GM12878 (cell line): ENCODE measurements at regions not wholly inside any gene's neighbourhood (a gene's known extent, or its start where the extent isn't known, plus 50 kb on each side); places are given as distances from the start of the nearest gene placed in this dataset.

Experiments
- ATAC-seq: fragments of 200-7000 bp; cut with Tn5 transposase; 3 replicates; pipeline ENCODE4 v1.9.1; 2020; ENCODE audit warnings: mild to moderate bottlenecking, moderate library complexity
- BruUV-seq: library from RNA; stranded (reverse); fragments of 400-500 nt; replicated peaks from 2 replicates; lab custom pipeline; 2021; lab: Mats Ljungman, UMichigan
- CTCF ChIA-PET: fragments of 300-600 bp; sonication (Branson Sonifier 250); formaldehyde crosslinking; extraction: SDS; loops from one replicate; lab custom pipeline; 2021; ENCODE audit warnings: inconsistent platforms; lab: Yijun Ruan, JAX
- POLR2A ChIA-PET: fragments of 350-600 bp; formaldehyde crosslinking; extraction: SDS; loops from one replicate; lab custom pipeline; 2021; ENCODE audit warnings: inconsistent platforms; lab: Charles Lee
- RAD21 ChIA-PET: fragments of 300-600 bp; sonication (Branson Sonifier 250); formaldehyde crosslinking; loops from one replicate; lab custom pipeline; 2023; ENCODE audit warnings: antibody characterized with exemption; ENCODE audit not compliant: unreplicated experiment; lab: Charles Lee
- SMC1A ChIA-PET: fragments of 300-600 bp; sonication (Branson Sonifier 250); formaldehyde crosslinking; loops from one replicate; lab custom pipeline; 2023; ENCODE audit not compliant: unreplicated experiment, uncharacterized antibody; lab: Charles Lee
- DNase-seq: peaks from one replicate; pipeline ENCODE4 v3.0.0-alpha.2; 2011; ENCODE audit warnings: low read depth, low spot score
- FAIRE-seq: peaks from 3 replicates; lab custom pipeline; 2011; peaks lifted over from hg19 to GRCh38; lab: Jason Lieb, UNC
- H2AFZ ChIP-seq: 2 replicates; pipeline ENCODE4 v1.6.0; 2011; ENCODE audit warnings: low read depth, low read length, control low read depth; ENCODE audit not compliant: control insufficient read depth
- H3K27ac ChIP-seq: 2 replicates; pipeline ENCODE4 v1.5.1; 2011; ENCODE audit warnings: control low read depth; ENCODE audit not compliant: control insufficient read depth, insufficient read depth
- H3K27me3 ChIP-seq, 2 experiments: replicated peaks in 1 of 2; 2 replicates each; pipeline versions ENCODE4 v1.6.0 to v1.6.1; 2011; ENCODE audit warnings: low read length in 1 of 2; ENCODE audit not compliant: control insufficient read depth in 2 of 2, insufficient read depth in 2 of 2
- H3K36me3 ChIP-seq, 2 experiments: 2 replicates each; pipeline ENCODE4 v1.5.1; 2011; ENCODE audit warnings: low read length in 1 of 2; ENCODE audit not compliant: control insufficient read depth in 2 of 2, insufficient read depth in 2 of 2
- H3K4me1 ChIP-seq: 2 replicates; pipeline ENCODE4 v1.6.1; 2011; ENCODE audit warnings: mild to moderate bottlenecking, low read length, moderate library complexity, mixed read lengths; ENCODE audit not compliant: control insufficient read depth, insufficient read depth
- H3K4me2 ChIP-seq: 2 replicates; pipeline ENCODE4 v1.6.0; 2011; ENCODE audit warnings: control low read depth; ENCODE audit not compliant: control insufficient read depth, insufficient read depth
- H3K4me3 ChIP-seq: fragments of 200-600 bp; sonication (generic); 2 replicates; pipeline ENCODE4 v1.5.1; 2016
- H3K79me2 ChIP-seq: 2 replicates; pipeline ENCODE4 v1.6.0; 2011; ENCODE audit warnings: low read length; ENCODE audit not compliant: control insufficient read depth, insufficient read depth
- H3K9ac ChIP-seq: 2 replicates; pipeline ENCODE4 v1.8.0; 2011; ENCODE audit warnings: low read length, control low read depth, mixed read lengths; ENCODE audit not compliant: control insufficient read depth, insufficient read depth
- H3K9me3 ChIP-seq: replicated peaks from 3 replicates; pipeline ENCODE4 v1.5.1; 2011; ENCODE audit warnings: mild to moderate bottlenecking, low read length; ENCODE audit not compliant: control insufficient read depth, insufficient read depth
- H4K20me1 ChIP-seq: 2 replicates; pipeline ENCODE4 v1.6.0; 2011; ENCODE audit not compliant: control insufficient read depth, insufficient read depth
- ATF7 ChIP-seq: fragments of 450-650 bp; IDR thresholded peaks from 2 replicates; pipeline ENCODE4 v1.6.1; 2016; ENCODE audit warnings: low read depth, mild to moderate bottlenecking
- BRCA1 ChIP-seq: IDR thresholded peaks from 2 replicates; pipeline ENCODE4 v1.6.1; 2011; ENCODE audit warnings: low read depth, low read length, improper control_type of control experiment
- CBX5 ChIP-seq: sonication (generic); IDR thresholded peaks from 2 replicates; pipeline ENCODE4 v1.6.1; 2016; ENCODE audit warnings: low read depth, moderate library complexity, mild to moderate bottlenecking, inconsistent platforms
- CHD2 ChIP-seq: IDR thresholded peaks from 2 replicates; pipeline ENCODE4 v1.6.1; 2011; ENCODE audit warnings: low read depth, low read length, improper control_type of control experiment, borderline replicate concordance
- GATAD2B ChIP-seq: fragments of 450-650 bp; conservative IDR thresholded peaks from 2 replicates; pipeline ENCODE4 v1.6.1; 2017; ENCODE audit warnings: low read depth, mild to moderate bottlenecking, moderate library complexity
- KDM1A ChIP-seq: fragments of 200-600 bp; sonication (generic); IDR thresholded peaks from 2 replicates; pipeline ENCODE4 v1.6.1; 2016; ENCODE audit warnings: borderline replicate concordance
- MEF2B ChIP-seq: fragments of 450-650 bp; IDR thresholded peaks from 2 replicates; pipeline ENCODE4 v1.6.1; 2018; ENCODE audit warnings: mild to moderate bottlenecking, moderate library complexity; ENCODE audit not compliant: partially characterized antibody, poor library complexity, severe bottlenecking
- MXI1 ChIP-seq: fragments of 150-350 bp; IDR thresholded peaks from 2 replicates; pipeline ENCODE4 v1.6.1; 2011; ENCODE audit warnings: low read depth, mild to moderate bottlenecking, inconsistent platforms, low read length, improper control_type of control experiment
- MYB ChIP-seq: fragments of 150-350 bp; IDR thresholded peaks from 2 replicates; pipeline ENCODE4 v1.6.1; 2014; ENCODE audit warnings: mild to moderate bottlenecking, low read depth, low read length, borderline replicate concordance
- NRF1 ChIP-seq: conservative IDR thresholded peaks from 2 replicates; pipeline ENCODE4 v1.6.1; 2011; ENCODE audit warnings: mild to moderate bottlenecking, low read depth, low read length, improper control_type of control experiment
- SIX5 ChIP-seq: IDR thresholded peaks from 2 replicates; pipeline ENCODE4 v1.6.1; 2011; ENCODE audit warnings: mild to moderate bottlenecking, low read depth, low read length, moderate library complexity; ENCODE audit not compliant: severe bottlenecking
- SP1 ChIP-seq: IDR thresholded peaks from one replicate; pipeline ENCODE4 v1.6.1; 2011; ENCODE audit warnings: low read depth, low read length
- SPI1 ChIP-seq: IDR thresholded peaks from 2 replicates; pipeline ENCODE4 v1.6.1; 2011; ENCODE audit warnings: low read depth, mild to moderate bottlenecking, low read length, moderate library complexity, borderline replicate concordance; ENCODE audit not compliant: insufficient read depth
- SRF ChIP-seq, 2 experiments: IDR thresholded peaks; 2 replicates each; pipeline ENCODE4 v1.6.1; 2011; ENCODE audit warnings: low read depth in 2 of 2, low read length in 2 of 2, mild to moderate bottlenecking in 1 of 2, moderate library complexity in 1 of 2
- ZNF217 ChIP-seq: fragments of 450-650 bp; IDR thresholded peaks from 2 replicates; pipeline ENCODE4 v1.6.1; 2017; ENCODE audit warnings: antibody characterized with exemption, mild to moderate bottlenecking
- ZNF622 ChIP-seq: fragments of 450-650 bp; IDR thresholded peaks from 2 replicates; pipeline ENCODE4 v1.6.1; 2017; ENCODE audit warnings: mild to moderate bottlenecking, inconsistent platforms
- WGBS: methylation state at CpG from one replicate; pipeline ENCODE4 v1.1.6; 2016; ENCODE audit warnings: low lambda C conversion rate; ENCODE audit not compliant: insufficient replicate concordance, insufficient coverage; ENCODE audit errors: missing lambda C conversion rate; 5-methylcytosine and 5-hydroxymethylcytosine counted together
- in situ Hi-C: fragments of 300-500 bp; cut with MboI; formaldehyde crosslinking; loops from 9 replicates; pipeline ENCODE4 v1.14.3; 2018; ENCODE audit warnings: mixed read lengths
- intact Hi-C: fragments of 100-400 bp; cut with micrococcal nuclease; formaldehyde crosslinking; loops from one replicate; pipeline ENCODE4 v1.14.2; 2022; ENCODE audit not compliant: unreplicated experiment
- TF ChIP-seq, protein P1 (sequence below): IDR thresholded peaks from 2 replicates; pipeline ENCODE4 v1.6.1; 2011; ENCODE audit warnings: low read depth, mild to moderate bottlenecking, low read length, moderate library complexity, borderline replicate concordance; ENCODE audit errors: extremely low read depth
- TF ChIP-seq, protein P2 (sequence below): fragments of 450-650 bp; formaldehyde crosslinking; IDR thresholded peaks from 2 replicates; pipeline ENCODE4 v1.4.0; 2022; ENCODE audit warnings: mild to moderate bottlenecking, moderate library complexity

DNA sequence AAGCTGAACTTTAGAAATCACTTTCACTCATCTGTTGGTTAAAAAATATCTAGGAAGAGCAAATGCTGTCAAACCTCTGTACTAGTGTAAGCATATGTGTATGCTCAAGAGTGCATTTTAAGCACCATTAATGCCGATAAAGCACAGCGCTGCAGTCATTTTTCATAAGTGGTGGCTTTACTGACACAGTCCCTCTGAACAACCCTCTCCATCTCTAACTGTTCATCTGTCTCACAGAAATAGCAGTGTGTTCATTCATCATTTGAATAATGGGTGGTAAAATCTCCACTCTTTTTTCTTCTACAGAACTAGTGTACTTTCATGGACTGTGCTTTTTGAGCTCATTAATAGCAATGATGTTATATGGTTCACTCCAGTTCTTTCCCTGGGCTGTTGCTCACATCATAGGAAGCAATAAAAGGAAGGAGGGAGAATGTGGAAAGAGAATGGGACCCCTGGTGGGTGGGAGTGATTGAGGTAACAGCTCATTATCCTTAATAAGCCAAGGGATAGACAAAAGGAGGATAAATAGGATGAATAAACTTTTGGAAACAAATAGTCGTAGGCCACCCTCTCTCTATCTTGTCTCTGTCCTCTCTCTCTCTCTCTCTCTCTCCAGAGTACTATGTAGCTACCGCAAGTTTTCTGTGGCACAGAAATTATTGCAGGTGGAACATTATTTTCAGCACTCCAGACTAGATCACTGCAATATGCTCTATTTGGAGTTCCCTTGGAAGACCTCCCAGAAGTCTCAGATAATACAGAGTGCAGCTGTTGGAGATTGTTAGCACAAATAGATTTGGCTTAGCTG, 117.9 kb upstream of the PRDM9 start:
- 39% methylated on average over 4 of the region's 4 CpGs for WGBS
- TF ChIP-seq BRCA1, result no peak
- TF ChIP-seq, protein P1, sequence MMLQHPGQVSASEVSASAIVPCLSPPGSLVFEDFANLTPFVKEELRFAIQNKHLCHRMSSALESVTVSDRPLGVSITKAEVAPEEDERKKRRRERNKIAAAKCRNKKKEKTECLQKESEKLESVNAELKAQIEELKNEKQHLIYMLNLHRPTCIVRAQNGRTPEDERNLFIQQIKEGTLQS, result no peak
- no peak for TF ChIP-seq MYB
- no peak for TF ChIP-seq SP1
- TF ChIP-seq SRF (IDR thresholded peaks at IDR 0.05; ENCODE audit: low read depth in 2 of 2, low read length in 2 of 2), result no peak
- TF ChIP-seq MXI1, result no peak
- TF ChIP-seq CHD2, result no peak
- TF ChIP-seq KDM1A, result no peak
- TF ChIP-seq, protein P2, sequence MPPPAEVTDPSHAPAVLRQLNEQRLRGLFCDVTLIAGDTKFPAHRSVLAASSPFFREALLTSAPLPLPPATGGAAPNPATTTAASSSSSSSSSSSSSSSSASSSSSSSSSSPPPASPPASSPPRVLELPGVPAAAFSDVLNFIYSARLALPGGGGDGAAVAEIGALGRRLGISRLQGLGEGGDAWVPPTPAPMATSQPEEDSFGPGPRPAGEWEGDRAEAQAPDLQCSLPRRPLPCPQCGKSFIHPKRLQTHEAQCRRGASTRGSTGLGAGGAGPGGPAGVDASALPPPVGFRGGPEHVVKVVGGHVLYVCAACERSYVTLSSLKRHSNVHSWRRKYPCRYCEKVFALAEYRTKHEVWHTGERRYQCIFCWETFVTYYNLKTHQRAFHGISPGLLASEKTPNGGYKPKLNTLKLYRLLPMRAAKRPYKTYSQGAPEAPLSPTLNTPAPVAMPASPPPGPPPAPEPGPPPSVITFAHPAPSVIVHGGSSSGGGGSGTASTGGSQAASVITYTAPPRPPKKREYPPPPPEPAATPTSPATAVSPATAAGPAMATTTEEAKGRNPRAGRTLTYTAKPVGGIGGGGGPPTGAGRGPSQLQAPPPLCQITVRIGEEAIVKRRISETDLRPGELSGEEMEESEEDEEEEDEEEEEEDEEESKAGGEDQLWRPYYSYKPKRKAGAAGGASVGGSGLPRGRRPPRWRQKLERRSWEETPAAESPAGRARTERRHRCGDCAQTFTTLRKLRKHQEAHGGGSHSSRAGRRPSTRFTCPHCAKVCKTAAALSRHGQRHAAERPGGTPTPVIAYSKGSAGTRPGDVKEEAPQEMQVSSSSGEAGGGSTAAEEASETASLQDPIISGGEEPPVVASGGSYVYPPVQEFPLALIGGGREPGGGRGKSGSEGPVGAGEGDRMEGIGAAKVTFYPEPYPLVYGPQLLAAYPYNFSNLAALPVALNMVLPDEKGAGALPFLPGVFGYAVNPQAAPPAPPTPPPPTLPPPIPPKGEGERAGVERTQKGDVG (CRISPR knock-in tag), result no peak
- TF ChIP-seq ZNF622, result no peak
- no peak for TF ChIP-seq ZNF217
- no peak for TF ChIP-seq MEF2B
- no peak for TF ChIP-seq SIX5
- no peak for TF ChIP-seq NRF1
- no peak for TF ChIP-seq ATF7
- TF ChIP-seq GATAD2B, result no peak
- no peak for TF ChIP-seq CBX5
- no peak for TF ChIP-seq SPI1
- POLR2A ChIA-PET, result no interaction called here
- DNase-seq (no peak), ATAC-seq (no peak), FAIRE-seq (no peak)
- Histone ChIP-seq H4K20me1 (no peaks in the 10 kb centered on the region), H3K36me3 (no peaks in the 10 kb centered on the region), H3K27ac (no peak overlapping the region), H3K9me3 (no peaks in the 10 kb centered on the region), H3K4me2 (no peak overlapping the region), H3K27me3 (no peaks in the 10 kb centered on the region), H3K79me2 (no peaks in the 10 kb centered on the region), H3K9ac (no peak overlapping the region), H3K4me1 (no peaks in the 10 kb centered on the region), H2AFZ (no peak overlapping the region), H3K4me3 (no peak overlapping the region)
- intact Hi-C loops, result no loop called here
- CTCF ChIA-PET, result interaction anchor here (1.2 kb wide), 2 partner anchors 21 to 37 kb away, joined by 3 read pairs; no protein-coding TSS in a partner anchor
- RAD21 ChIA-PET, result interaction anchor here (0.6 to 0.9 kb wide), 2 partner anchors 13 to 120 kb away, joined by 3 to 6 read pairs; no protein-coding TSS in a partner anchor
- SMC1A ChIA-PET, result interaction anchor here (0.6 to 1.8 kb wide), 3 partner anchors 10 to 507 kb away, joined by 3 to 4 read pairs (median 3); no protein-coding TSS in a partner anchor
- in situ Hi-C loops, result no loop called here
- BruUV-seq, result no TSS peak
